Testis (tissue), 2 donors: ENCODE measurements at regions not wholly inside any gene's neighbourhood (a gene's known extent, or its start where the extent isn't known, plus 50 kb on each side); places are given as distances from the start of the nearest gene placed in this dataset.

Experiments
- POLR2A ChIP-seq: fragments of 450-650 bp; IDR thresholded peaks from one replicate; pipeline ENCODE4 v1.6.1; 2017; ENCODE audit warnings: antibody characterized with exemption, mild to moderate bottlenecking, moderate library complexity
- TF ChIP-seq, protein P1 (sequence below), 3 experiments: fragments of 450-650 bp in 2 of 3; fragments of 200-600 bp in 1 of 3; sonication (generic) in 1 of 3; IDR thresholded peaks; one replicate each; pipeline ENCODE4 v1.5.1; 2016 to 2019; ENCODE audit warnings: antibody characterized with exemption in 3 of 3, mild to moderate bottlenecking in 2 of 3, moderate library complexity in 1 of 3

DNA sequence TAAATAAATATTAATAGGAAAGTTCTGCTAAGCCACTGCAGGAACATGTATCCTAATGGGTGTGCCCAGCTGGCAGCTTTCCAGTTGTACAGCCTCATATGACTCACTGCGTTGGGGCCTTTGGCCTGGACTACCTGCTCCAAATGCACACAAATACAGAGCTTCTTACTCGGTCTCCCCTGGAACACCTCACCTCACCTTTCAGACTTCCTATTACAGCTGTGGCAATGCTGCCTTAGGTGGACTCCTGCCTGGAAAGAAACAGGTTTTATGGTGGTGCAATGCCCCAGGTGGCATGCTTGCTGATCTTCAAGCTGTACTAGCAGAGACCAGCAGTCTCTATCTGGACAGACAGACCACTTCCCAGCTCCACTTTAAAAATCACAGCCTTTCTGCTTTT, 85.7 kb upstream of the EXOC1L start:
- TF ChIP-seq, protein P1, sequence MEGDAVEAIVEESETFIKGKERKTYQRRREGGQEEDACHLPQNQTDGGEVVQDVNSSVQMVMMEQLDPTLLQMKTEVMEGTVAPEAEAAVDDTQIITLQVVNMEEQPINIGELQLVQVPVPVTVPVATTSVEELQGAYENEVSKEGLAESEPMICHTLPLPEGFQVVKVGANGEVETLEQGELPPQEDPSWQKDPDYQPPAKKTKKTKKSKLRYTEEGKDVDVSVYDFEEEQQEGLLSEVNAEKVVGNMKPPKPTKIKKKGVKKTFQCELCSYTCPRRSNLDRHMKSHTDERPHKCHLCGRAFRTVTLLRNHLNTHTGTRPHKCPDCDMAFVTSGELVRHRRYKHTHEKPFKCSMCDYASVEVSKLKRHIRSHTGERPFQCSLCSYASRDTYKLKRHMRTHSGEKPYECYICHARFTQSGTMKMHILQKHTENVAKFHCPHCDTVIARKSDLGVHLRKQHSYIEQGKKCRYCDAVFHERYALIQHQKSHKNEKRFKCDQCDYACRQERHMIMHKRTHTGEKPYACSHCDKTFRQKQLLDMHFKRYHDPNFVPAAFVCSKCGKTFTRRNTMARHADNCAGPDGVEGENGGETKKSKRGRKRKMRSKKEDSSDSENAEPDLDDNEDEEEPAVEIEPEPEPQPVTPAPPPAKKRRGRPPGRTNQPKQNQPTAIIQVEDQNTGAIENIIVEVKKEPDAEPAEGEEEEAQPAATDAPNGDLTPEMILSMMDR (IDR thresholded peaks at IDR 0.05) = no peak
- TF ChIP-seq POLR2A = no peak
